ENCODE measurements at regions not wholly inside any gene's neighbourhood (a gene's known extent, or its start where the extent isn't known, plus 50 kb on each side); places are given as distances from the start of the nearest gene placed in this dataset.

DNA sequence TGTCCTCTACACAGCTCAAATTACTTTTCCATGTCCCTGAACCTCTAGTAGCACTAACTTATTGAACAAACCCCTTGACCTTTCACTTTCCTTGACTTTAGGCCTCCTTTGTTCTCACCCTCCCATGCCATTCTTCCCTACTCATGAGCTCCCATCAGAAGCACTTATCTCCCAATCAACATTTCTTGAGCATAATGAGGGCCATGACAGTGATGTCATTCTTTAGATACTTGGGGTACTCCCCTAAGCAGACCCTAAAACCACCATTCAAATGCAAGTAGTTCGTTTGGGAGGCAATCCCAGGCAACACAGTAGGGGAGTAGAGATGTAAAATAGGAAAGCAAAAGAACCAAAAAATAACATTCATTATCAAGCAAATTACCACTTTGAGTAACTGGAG lies 115.9 kb upstream of the ARHGAP28 start:
- TF ChIP-seq, protein P1, sequence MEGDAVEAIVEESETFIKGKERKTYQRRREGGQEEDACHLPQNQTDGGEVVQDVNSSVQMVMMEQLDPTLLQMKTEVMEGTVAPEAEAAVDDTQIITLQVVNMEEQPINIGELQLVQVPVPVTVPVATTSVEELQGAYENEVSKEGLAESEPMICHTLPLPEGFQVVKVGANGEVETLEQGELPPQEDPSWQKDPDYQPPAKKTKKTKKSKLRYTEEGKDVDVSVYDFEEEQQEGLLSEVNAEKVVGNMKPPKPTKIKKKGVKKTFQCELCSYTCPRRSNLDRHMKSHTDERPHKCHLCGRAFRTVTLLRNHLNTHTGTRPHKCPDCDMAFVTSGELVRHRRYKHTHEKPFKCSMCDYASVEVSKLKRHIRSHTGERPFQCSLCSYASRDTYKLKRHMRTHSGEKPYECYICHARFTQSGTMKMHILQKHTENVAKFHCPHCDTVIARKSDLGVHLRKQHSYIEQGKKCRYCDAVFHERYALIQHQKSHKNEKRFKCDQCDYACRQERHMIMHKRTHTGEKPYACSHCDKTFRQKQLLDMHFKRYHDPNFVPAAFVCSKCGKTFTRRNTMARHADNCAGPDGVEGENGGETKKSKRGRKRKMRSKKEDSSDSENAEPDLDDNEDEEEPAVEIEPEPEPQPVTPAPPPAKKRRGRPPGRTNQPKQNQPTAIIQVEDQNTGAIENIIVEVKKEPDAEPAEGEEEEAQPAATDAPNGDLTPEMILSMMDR (IDR thresholded peaks at IDR 0.05; ENCODE audit: insufficient read depth, low read length, poor library complexity, severe bottlenecking): no peak
- no peak for DNase-seq (ENCODE audit: extremely low read depth, insufficient read length)
- Histone ChIP-seq H3K4me3 (replicated peaks; ENCODE audit: low read depth, low read length) (no peak overlapping the region), H3K36me3 (ENCODE audit: control insufficient read depth, insufficient read depth, low read length) (no peaks in the 10 kb centered on the region), H3K27me3 (replicated peaks; ENCODE audit: control insufficient read depth, insufficient read depth, low read length) (no peaks in the 10 kb centered on the region)

DNA sequence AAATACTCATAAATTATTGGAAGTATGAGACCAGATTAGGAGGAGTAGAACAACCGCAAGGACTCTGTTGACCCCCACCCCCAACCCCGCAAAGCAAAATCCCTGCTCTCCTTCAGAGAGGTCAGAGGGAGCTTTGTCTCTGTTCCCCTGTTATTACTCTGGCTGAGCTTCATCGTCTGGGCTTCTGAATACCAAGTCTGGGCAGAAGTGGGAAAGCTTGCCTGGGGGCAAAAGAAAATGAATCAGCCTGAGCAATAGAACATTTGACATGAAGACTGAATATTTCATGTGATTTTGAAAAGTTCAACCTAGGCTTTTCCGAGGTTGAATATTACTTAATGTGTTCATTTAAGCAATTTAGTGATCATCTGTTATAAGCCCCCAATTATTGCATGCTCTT lies 114.6 kb upstream of the ARHGAP28 start:
- no peaks in the 10 kb centered on the region for H3K27me3 ChIP-seq (replicated peaks; ENCODE audit: control insufficient read depth, insufficient read depth, low read length)
- H3K4me3 ChIP-seq (replicated peaks; ENCODE audit: low read depth, low read length): no peak overlapping the region
- no peak for DNase-seq (ENCODE audit: extremely low read depth, insufficient read length)
- TF ChIP-seq, protein P1 (IDR thresholded peaks at IDR 0.05; ENCODE audit: insufficient read depth, low read length, poor library complexity, severe bottlenecking): no peak
- no peaks in the 10 kb centered on the region for H3K36me3 ChIP-seq (ENCODE audit: control insufficient read depth, insufficient read depth, low read length)

DNA sequence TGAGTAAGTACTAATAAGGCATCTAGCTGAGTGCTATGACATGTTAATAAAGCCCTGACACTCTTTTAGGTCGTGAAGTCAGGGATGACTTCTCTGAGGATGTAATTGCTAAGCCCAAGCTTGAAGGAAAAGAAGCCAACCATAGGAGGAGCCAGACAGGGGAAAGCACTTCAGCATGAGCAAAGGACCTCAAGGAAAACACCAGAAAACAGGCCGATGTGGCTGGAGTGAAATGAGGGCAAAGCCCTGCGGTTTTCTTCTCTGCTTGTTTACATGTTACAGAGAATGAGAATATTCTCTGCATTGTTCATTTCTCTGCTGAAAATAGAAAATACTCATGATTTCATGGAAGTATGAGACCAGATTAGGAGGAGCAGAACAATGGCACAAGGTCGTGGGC lies 112.5 kb upstream of the ARHGAP28 start:
- Histone ChIP-seq H3K27me3 (replicated peaks; ENCODE audit: control insufficient read depth, insufficient read depth, low read length) (no peaks in the 10 kb centered on the region), H3K4me3 (replicated peaks; ENCODE audit: low read depth, low read length) (no peak overlapping the region), H3K36me3 (ENCODE audit: control insufficient read depth, insufficient read depth, low read length) (no peaks in the 10 kb centered on the region)
- no peak for DNase-seq (ENCODE audit: extremely low read depth, insufficient read length)
- TF ChIP-seq, protein P1 (IDR thresholded peaks at IDR 0.05; ENCODE audit: insufficient read depth, low read length, poor library complexity, severe bottlenecking): no peak

DNA sequence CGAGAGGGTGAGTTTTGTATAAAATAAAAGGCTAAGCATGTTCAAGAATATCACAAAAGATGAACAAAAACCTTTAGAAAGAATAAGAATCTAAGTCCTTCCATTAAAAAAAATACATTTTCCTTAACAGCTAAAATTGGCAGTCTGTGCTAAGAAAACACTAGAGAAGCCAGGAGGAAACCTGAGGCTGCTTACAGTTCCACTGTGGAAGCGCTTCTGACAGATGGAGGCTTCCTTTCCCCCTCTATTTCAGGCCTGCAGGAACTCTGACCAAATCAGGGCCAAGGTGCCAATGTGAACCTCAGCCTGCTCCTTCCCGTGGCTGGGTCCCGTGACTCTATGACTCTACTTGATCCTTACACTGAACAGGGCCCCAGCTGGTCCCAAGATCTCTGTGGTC lies 108.1 kb upstream of the ARHGAP28 start:
- H3K27me3 ChIP-seq (replicated peaks; ENCODE audit: control insufficient read depth, insufficient read depth, low read length): no peaks in the 10 kb centered on the region
- no peaks in the 10 kb centered on the region for H3K36me3 ChIP-seq (ENCODE audit: control insufficient read depth, insufficient read depth, low read length)
- DNase-seq (ENCODE audit: extremely low read depth, insufficient read length): no peak
- no peak overlapping the region for H3K4me3 ChIP-seq (replicated peaks; ENCODE audit: low read depth, low read length)
- TF ChIP-seq, protein P1 (IDR thresholded peaks at IDR 0.05; ENCODE audit: insufficient read depth, low read length, poor library complexity, severe bottlenecking): no peak

DNA sequence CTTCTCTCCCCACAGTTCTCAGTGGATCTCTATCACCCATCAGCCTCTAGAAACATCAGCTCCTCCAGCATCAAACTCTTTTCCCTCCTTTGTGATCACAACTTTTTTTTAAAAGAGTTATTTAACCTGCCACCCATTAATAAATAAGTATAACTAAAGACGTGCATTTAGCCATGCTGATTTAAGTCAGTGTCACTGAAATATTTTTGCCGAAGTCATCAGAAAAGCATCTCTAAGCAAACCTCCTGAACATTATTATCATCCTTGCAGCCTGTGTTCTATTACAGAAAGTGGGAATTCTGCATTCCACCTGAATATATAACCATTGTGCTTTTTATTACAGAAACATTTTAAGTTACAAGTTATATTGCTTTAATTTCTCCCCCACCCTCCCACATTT lies 106.2 kb upstream of the ARHGAP28 start:
- Histone ChIP-seq H3K4me3 (replicated peaks; ENCODE audit: low read depth, low read length) (no peak overlapping the region), H3K36me3 (ENCODE audit: control insufficient read depth, insufficient read depth, low read length) (no peaks in the 10 kb centered on the region), H3K27me3 (replicated peaks; ENCODE audit: control insufficient read depth, insufficient read depth, low read length) (no peaks in the 10 kb centered on the region)
- TF ChIP-seq, protein P1 (IDR thresholded peaks at IDR 0.05; ENCODE audit: insufficient read depth, low read length, poor library complexity, severe bottlenecking): no peak
- no peak for DNase-seq (ENCODE audit: extremely low read depth, insufficient read length)

DNA sequence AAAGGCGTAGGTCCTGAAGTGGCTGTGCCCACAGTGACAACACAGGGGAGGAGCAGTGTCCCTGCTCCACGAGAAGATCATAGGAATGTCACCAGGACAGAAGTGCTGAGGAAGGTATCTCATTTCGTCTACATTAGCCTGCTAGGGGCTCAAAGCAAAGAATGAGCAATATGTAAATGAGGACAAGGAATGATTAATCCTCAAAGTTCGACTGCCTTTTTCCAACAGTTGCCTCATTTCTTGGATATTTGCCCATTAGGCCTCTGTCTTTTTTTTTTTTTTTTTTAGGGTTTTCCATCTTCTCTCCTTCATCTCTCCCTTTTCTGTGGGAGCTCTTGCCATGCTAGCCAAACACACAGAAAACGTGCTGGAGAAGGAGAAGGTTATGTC lies 105.2 kb upstream of the ARHGAP28 start:
- no peak for DNase-seq (ENCODE audit: extremely low read depth, insufficient read length)
- Histone ChIP-seq H3K27me3 (replicated peaks; ENCODE audit: control insufficient read depth, insufficient read depth, low read length) (no peaks in the 10 kb centered on the region), H3K4me3 (replicated peaks; ENCODE audit: low read depth, low read length) (no peak overlapping the region), H3K36me3 (ENCODE audit: control insufficient read depth, insufficient read depth, low read length) (no peaks in the 10 kb centered on the region)
- TF ChIP-seq, protein P1 (IDR thresholded peaks at IDR 0.05; ENCODE audit: insufficient read depth, low read length, poor library complexity, severe bottlenecking): no peak

Data from GM06990 (cell line).